H1 (cell line): ENCODE measurements at regions not wholly inside any gene's neighbourhood (a gene's known extent, or its start where the extent isn't known, plus 50 kb on each side); places are given as distances from the start of the nearest gene placed in this dataset.
A peak's percentile ranks its signal among the peaks of the same experiment; 100 is the strongest.

Source experiments
- CTCF ChIA-PET: fragments of 300-600 bp; sonication (Branson Sonifier 250); formaldehyde crosslinking; loops from one replicate; lab custom pipeline; 2021; ENCODE audit not compliant: partially characterized antibody; lab: Charles Lee
- POLR2A ChIA-PET: fragments of 300-600 bp; sonication (Branson Sonifier 250); formaldehyde crosslinking; loops from one replicate; lab custom pipeline; 2021; ENCODE audit warnings: inconsistent platforms; ENCODE audit not compliant: partially characterized antibody; lab: Charles Lee
- DNase-seq, 2 experiments: peaks; one replicate each; pipeline versions ENCODE4 v3.0.0 to v3.0.0-alpha.2; 2010 to 2022; ENCODE audit warnings: low spot score in 2 of 2, low read depth in 1 of 2, mixed read lengths in 1 of 2
- FAIRE-seq: peaks from 2 replicates; lab custom pipeline; 2011; peaks lifted over from hg19 to GRCh38; lab: Jason Lieb, UNC
- H2AFZ ChIP-seq: 2 replicates; pipeline ENCODE4 v1.8.1; 2012; ENCODE audit warnings: low read length, inconsistent platforms
- H2AK5ac ChIP-seq: 2 replicates; pipeline ENCODE4 v1.6.1; 2013; ENCODE audit warnings: low read depth, low read length
- H2BK120ac ChIP-seq: replicated peaks from 2 replicates; pipeline ENCODE3; 2013; ENCODE audit warnings: low read depth, low read length, inconsistent platforms
- H2BK12ac ChIP-seq: 2 replicates; pipeline ENCODE4 v1.6.1; 2013; ENCODE audit warnings: low read depth, low read length
- H2BK15ac ChIP-seq: 2 replicates; pipeline ENCODE4 v1.6.1; 2013; ENCODE audit warnings: low read length
- H2BK20ac ChIP-seq: 2 replicates; pipeline ENCODE4 v1.6.1; 2013; ENCODE audit warnings: low read length
- H2BK5ac ChIP-seq: 2 replicates; pipeline ENCODE4 v1.6.1; 2013; ENCODE audit warnings: low read depth, low read length
- H3K14ac ChIP-seq: 2 replicates; pipeline ENCODE4 v1.6.1; 2013; ENCODE audit warnings: inconsistent platforms; ENCODE audit not compliant: insufficient read length
- H3K18ac ChIP-seq: 2 replicates; pipeline ENCODE4 v1.6.1; 2013; ENCODE audit warnings: low read length; ENCODE audit errors: extremely low read depth
- H3K23ac ChIP-seq: 2 replicates; pipeline ENCODE4 v1.6.1; 2013; ENCODE audit warnings: inconsistent platforms; ENCODE audit not compliant: insufficient read length
- H3K23me2 ChIP-seq: 2 replicates; pipeline ENCODE4 v1.6.1; 2013; ENCODE audit warnings: low read depth, low read length
- H3K27ac ChIP-seq: 2 replicates; pipeline ENCODE4 v1.6.1; 2011; ENCODE audit warnings: low read depth, low read length, inconsistent platforms
- H3K27me3 ChIP-seq, 4 experiments: replicated peaks in 1 of 4; 1 replicate in 1 of 4; 2 replicates in 3 of 4; pipeline versions ENCODE4 v1.6.1 to v1.8.1; 2011 to 2013; ENCODE audit warnings: low read length in 3 of 4, mild to moderate bottlenecking in 3 of 4, inconsistent platforms in 2 of 4, mixed read lengths in 2 of 4, moderate library complexity in 1 of 4; ENCODE audit not compliant: control insufficient read depth in 3 of 4, insufficient read depth in 3 of 4; ENCODE audit errors: extremely low read depth in 1 of 4
- H3K36me3 ChIP-seq, 4 experiments: 2 replicates each; pipeline versions ENCODE4 v1.6.1 to v1.8.1; 2011 to 2013; ENCODE audit warnings: mild to moderate bottlenecking in 4 of 4, low read length in 3 of 4, moderate library complexity in 2 of 4, control low read depth in 1 of 4, inconsistent platforms in 1 of 4; ENCODE audit not compliant: insufficient read depth in 4 of 4, control insufficient read depth in 2 of 4
- H3K4ac ChIP-seq: replicated peaks from 2 replicates; pipeline ENCODE3; 2013; ENCODE audit warnings: low read length, low read depth, mixed read lengths, inconsistent platforms; ENCODE audit not compliant: insufficient read length
- H3K4me1 ChIP-seq, 4 experiments: replicated peaks in 1 of 4; 1 replicate in 1 of 4; 2 replicates in 3 of 4; pipeline versions ENCODE4 v1.6.1 to v1.8.1; 2011 to 2013; ENCODE audit warnings: low read length in 3 of 4, inconsistent platforms in 2 of 4, mixed read lengths in 1 of 4; ENCODE audit not compliant: insufficient read depth in 4 of 4, control insufficient read depth in 3 of 4
- H3K4me2 ChIP-seq, 2 experiments: 2 replicates each; pipeline versions ENCODE4 v1.6.1 to v1.8.1; 2011 to 2013; ENCODE audit warnings: low read depth in 2 of 2, low read length in 2 of 2, control low read depth in 1 of 2, inconsistent platforms in 1 of 2, mild to moderate bottlenecking in 1 of 2; ENCODE audit not compliant: insufficient read depth in 1 of 2
- H3K4me3 ChIP-seq, 4 experiments: fragments of 200-600, 300-600 bp in 1 of 4; sonication (generic), shearing (Covaris generic), sonication (Bioruptor Twin) in 1 of 4; 2 replicates each; pipeline versions ENCODE4 v1.5.1 to v1.8.1; 2011 to 2016; ENCODE audit warnings: low read length in 4 of 4, low read depth in 3 of 4, control low read depth in 2 of 4, inconsistent platforms in 2 of 4, mild to moderate bottlenecking in 2 of 4, mixed read lengths in 1 of 4, moderate library complexity in 1 of 4; ENCODE audit not compliant: insufficient read depth in 2 of 4; ENCODE audit errors: extremely low read depth in 1 of 4
- H3K56ac ChIP-seq: replicated peaks from 2 replicates; pipeline ENCODE3; 2013; ENCODE audit warnings: low read depth, mild to moderate bottlenecking, mixed read lengths, low read length, inconsistent platforms; ENCODE audit not compliant: insufficient read length
- H3K79me1 ChIP-seq: 2 replicates; pipeline ENCODE4 v1.6.1; 2013; ENCODE audit warnings: low read depth, low read length, control low read depth
- H3K79me2 ChIP-seq, 2 experiments: 2 replicates each; pipeline versions ENCODE4 v1.6.1 to v1.8.1; 2012 to 2013; ENCODE audit warnings: low read length in 2 of 2, mild to moderate bottlenecking in 2 of 2, inconsistent platforms in 1 of 2; ENCODE audit not compliant: insufficient read depth in 2 of 2, control insufficient read depth in 1 of 2
- H3K9ac ChIP-seq, 4 experiments: replicated peaks in 1 of 4; 1 replicate in 1 of 4; 2 replicates in 3 of 4; pipeline versions ENCODE4 v1.6.1 to v1.8.1; 2011 to 2013; ENCODE audit warnings: low read depth in 3 of 4, low read length in 3 of 4, control low read depth in 2 of 4, mild to moderate bottlenecking in 2 of 4, moderate library complexity in 2 of 4, inconsistent platforms in 1 of 4; ENCODE audit errors: extremely low read depth in 1 of 4
- H3K9me3 ChIP-seq, 2 experiments: 2 replicates each; pipeline versions ENCODE4 v1.6.1 to v1.8.1; 2012 to 2013; ENCODE audit warnings: mild to moderate bottlenecking in 2 of 2, moderate library complexity in 2 of 2, control low read depth in 1 of 2, inconsistent platforms in 1 of 2, low read depth in 1 of 2, low read length in 1 of 2, mixed read lengths in 1 of 2; ENCODE audit not compliant: insufficient read depth in 2 of 2
- H4K20me1 ChIP-seq, 2 experiments: replicated peaks in 1 of 2; 2 replicates each; pipeline versions ENCODE3 to v1.8.1; 2011 to 2013; ENCODE audit warnings: inconsistent platforms in 2 of 2, low read length in 2 of 2, mild to moderate bottlenecking in 1 of 2; ENCODE audit not compliant: insufficient read depth in 2 of 2, control insufficient read depth in 1 of 2
- H4K5ac ChIP-seq: 2 replicates; pipeline ENCODE4 v1.6.1; 2013; ENCODE audit warnings: low read length, low read depth, mixed read lengths, inconsistent platforms; ENCODE audit not compliant: insufficient read length
- H4K8ac ChIP-seq: 2 replicates; pipeline ENCODE4 v1.8.0; 2013; ENCODE audit warnings: mild to moderate bottlenecking, moderate library complexity, low read length, inconsistent platforms; ENCODE audit not compliant: insufficient read depth; ENCODE audit errors: extremely low read depth
- H4K91ac ChIP-seq: replicated peaks from 2 replicates; pipeline ENCODE3; 2013; ENCODE audit warnings: low read length, mixed read lengths, inconsistent platforms; ENCODE audit not compliant: insufficient read length
- BRCA1 ChIP-seq: IDR thresholded peaks from 2 replicates; pipeline ENCODE4 v1.6.1; 2012; ENCODE audit warnings: low read depth, low read length, improper control_type of control experiment
- CBX8 ChIP-seq: fragments of 300-800, 300-1000 bp; sonication (generic); IDR thresholded peaks from 2 replicates; pipeline ENCODE4 v1.7.1; 2016; ENCODE audit warnings: low read depth, low read length, borderline replicate concordance
- CHD1 ChIP-seq: IDR thresholded peaks from 2 replicates; pipeline ENCODE4 v1.6.1; 2012; ENCODE audit warnings: low read depth, low read length, improper control_type of control experiment
- CHD2 ChIP-seq: IDR thresholded peaks from 2 replicates; pipeline ENCODE4 v1.6.1; 2012; ENCODE audit warnings: low read length, improper control_type of control experiment
- EGR1 ChIP-seq: IDR thresholded peaks from 2 replicates; pipeline ENCODE4 v1.6.1; 2011; ENCODE audit warnings: low read depth, low read length, borderline replicate concordance
- JUND ChIP-seq: IDR thresholded peaks from 2 replicates; pipeline ENCODE4 v1.6.1; 2011; ENCODE audit warnings: mild to moderate bottlenecking, improper control_type of control experiment, low read length
- KDM4A ChIP-seq: IDR thresholded peaks from one replicate; pipeline ENCODE4 v1.7.1; 2012; ENCODE audit warnings: low read depth, mild to moderate bottlenecking, moderate library complexity, low read length, inconsistent platforms; ENCODE audit not compliant: severe bottlenecking
- RAD21 ChIP-seq, 2 experiments: IDR thresholded peaks in 1 of 2; conservative IDR thresholded peaks in 1 of 2; 2 replicates each; pipeline ENCODE4 v1.6.1; 2011; ENCODE audit warnings: low read depth in 2 of 2, low read length in 2 of 2, improper control_type of control experiment in 1 of 2, inconsistent platforms in 1 of 2, mild to moderate bottlenecking in 1 of 2, moderate library complexity in 1 of 2
- TEAD4 ChIP-seq: IDR thresholded peaks from 2 replicates; pipeline ENCODE4 v1.6.1; 2012; ENCODE audit warnings: low read depth, low read length, inconsistent platforms, mixed read lengths
- WGBS, 2 experiments: shearing (Covaris generic) in 1 of 2; methylation state at CpG; one replicate each; pipeline versions ENCODE4 v1.1.6 to v1.1.7; 2013 to 2015; ENCODE audit warnings: low lambda C conversion rate in 2 of 2, mixed read lengths in 2 of 2, inconsistent platforms in 1 of 2, low coverage in 1 of 2, missing lambda C conversion rate in 1 of 2; ENCODE audit not compliant: insufficient replicate concordance in 2 of 2, insufficient coverage in 1 of 2, insufficient read length in 1 of 2; ENCODE audit errors: extremely low coverage in 1 of 2, missing lambda C conversion rate in 1 of 2; 5-methylcytosine and 5-hydroxymethylcytosine counted together
- TF ChIP-seq, protein P1 (sequence below): IDR thresholded peaks from 2 replicates; pipeline ENCODE4 v1.6.1; 2012; ENCODE audit warnings: low read length, inconsistent platforms
- TF ChIP-seq, protein P2 (sequence below): IDR thresholded peaks from 2 replicates; pipeline ENCODE4 v1.6.1; 2011; ENCODE audit warnings: low read length, improper control_type of control experiment

DNA sequence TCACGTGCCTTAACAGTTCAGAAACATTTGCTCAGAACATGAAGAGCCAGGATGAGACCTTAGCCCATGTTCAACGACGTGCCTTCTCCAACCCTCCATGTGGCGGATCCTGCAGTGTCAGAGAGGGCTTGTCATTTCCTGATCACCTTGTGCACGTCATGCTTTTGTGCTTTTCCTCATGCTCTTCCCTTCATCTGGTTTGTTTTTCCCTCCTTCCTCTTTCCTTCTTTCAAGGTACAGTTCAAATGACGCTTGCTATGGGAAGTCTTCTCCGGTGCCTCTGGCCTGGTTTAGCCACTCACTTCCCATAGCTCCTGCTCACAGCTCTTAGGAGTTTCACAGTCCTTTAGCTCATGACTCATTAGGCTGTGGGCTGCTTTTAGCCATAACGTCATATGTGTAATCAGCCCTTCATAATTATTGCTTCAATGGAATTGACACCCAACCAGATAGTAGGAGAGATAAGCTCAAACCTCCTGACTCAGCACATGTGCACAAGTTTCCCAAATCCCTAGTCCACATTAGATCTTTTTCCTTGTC is 102.7 kb upstream of the CNKSR3 start:
- Histone ChIP-seq H3K9me3 (no peaks in the 10 kb centered on the region), H3K27me3 (no peaks in the 10 kb centered on the region), H3K79me1 (no peaks in the 10 kb centered on the region), H3K23ac (no peak overlapping the region), H2BK120ac (no peak overlapping the region), H3K27ac (no peak overlapping the region), H2AK5ac (no peak overlapping the region; the same call in 1 of the 2 replicates), H2AFZ (no peak overlapping the region), H4K20me1 (no peaks in the 10 kb centered on the region), H3K4me3 (no peak overlapping the region), H2BK5ac (no peak overlapping the region), H3K36me3 (no peaks in the 10 kb centered on the region), H3K4ac (no peak overlapping the region), H3K79me2 (no peaks in the 10 kb centered on the region), H3K23me2 (no peaks in the 10 kb centered on the region), H2BK20ac (no peak overlapping the region), H3K14ac (no peak overlapping the region), H2BK15ac (no peak overlapping the region), H3K18ac (no peak overlapping the region), H2BK12ac (no peak overlapping the region), H3K56ac (no peak overlapping the region), H3K4me1 (no peaks in the 10 kb centered on the region), H4K5ac (no peak overlapping the region), H3K9ac (no peak overlapping the region), H4K91ac (peak overlapping the region; percentile 61), H3K4me2 (no peak overlapping the region), H4K8ac (no peak overlapping the region)
- CTCF ChIA-PET, result interaction anchor here (0.6 to 1.7 kb wide), 4 partner anchors 8 to 325 kb away, joined by 3 to 5 read pairs (median 4); no protein-coding TSS in a partner anchor
- DNase-seq, result no peak
- POLR2A ChIA-PET, result no interaction called here
- FAIRE-seq, result no peak
- WGBS, 2 experiments, result 92% methylated on average over 8 of the region's 8 CpGs; no CpG with 5 or more reads in 1 of the 2 experiments
- TF ChIP-seq, protein P1, sequence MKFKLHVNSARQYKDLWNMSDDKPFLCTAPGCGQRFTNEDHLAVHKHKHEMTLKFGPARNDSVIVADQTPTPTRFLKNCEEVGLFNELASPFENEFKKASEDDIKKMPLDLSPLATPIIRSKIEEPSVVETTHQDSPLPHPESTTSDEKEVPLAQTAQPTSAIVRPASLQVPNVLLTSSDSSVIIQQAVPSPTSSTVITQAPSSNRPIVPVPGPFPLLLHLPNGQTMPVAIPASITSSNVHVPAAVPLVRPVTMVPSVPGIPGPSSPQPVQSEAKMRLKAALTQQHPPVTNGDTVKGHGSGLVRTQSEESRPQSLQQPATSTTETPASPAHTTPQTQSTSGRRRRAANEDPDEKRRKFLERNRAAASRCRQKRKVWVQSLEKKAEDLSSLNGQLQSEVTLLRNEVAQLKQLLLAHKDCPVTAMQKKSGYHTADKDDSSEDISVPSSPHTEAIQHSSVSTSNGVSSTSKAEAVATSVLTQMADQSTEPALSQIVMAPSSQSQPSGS, result no peak
- TF ChIP-seq RAD21 (IDR thresholded peaks at IDR 0.05 in 1 of 2, conservative IDR thresholded peaks at IDR 0.05 in 1 of 2; ENCODE audit: low read depth in 2 of 2, low read length in 2 of 2) (no peak), EGR1 (no peak), TEAD4 (no peak), KDM4A (no peak), CHD2 (no peak), CBX8 (no peak), BRCA1 (no peak), CHD1 (no peak), JUND (no peak)
- TF ChIP-seq, protein P2, sequence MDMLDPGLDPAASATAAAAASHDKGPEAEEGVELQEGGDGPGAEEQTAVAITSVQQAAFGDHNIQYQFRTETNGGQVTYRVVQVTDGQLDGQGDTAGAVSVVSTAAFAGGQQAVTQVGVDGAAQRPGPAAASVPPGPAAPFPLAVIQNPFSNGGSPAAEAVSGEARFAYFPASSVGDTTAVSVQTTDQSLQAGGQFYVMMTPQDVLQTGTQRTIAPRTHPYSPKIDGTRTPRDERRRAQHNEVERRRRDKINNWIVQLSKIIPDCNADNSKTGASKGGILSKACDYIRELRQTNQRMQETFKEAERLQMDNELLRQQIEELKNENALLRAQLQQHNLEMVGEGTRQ, result no peak
